Activated naive CD4-positive, alpha-beta T cell (primary cell): ENCODE measurements at regions not wholly inside any gene's neighbourhood (a gene's known extent, or its start where the extent isn't known, plus 50 kb on each side); places are given as distances from the start of the nearest gene placed in this dataset.
"Not testable (repeated sequence)": the region's sequence is repeated elsewhere in the genome, so short reads cannot be mapped to it uniquely, and the experiment has no call there.

Experiments
- DNase-seq, 4 experiments: peaks; one replicate each; lab custom pipeline; 2025; lab: John Stamatoyannopoulos, UW

DNA sequence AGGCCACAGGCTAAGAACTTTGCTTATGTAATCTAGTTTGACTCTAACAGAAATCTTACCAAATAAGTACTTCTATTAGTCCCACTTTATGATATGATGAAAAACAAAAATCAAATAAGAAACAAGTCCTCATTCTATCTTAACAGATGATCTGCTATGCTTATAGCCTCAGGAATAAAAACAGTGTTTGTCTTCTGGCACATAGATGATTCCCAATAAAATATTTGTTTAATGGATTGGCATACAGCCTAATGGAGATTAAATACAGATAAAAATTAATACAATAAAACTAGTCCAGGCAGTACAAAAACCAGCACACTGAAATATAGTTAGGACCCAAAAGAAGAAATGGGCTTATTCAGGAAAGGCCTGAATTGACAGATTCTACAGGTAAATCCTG lies 971.4 kb upstream of the WWC1 start:
- no peak for DNase-seq

DNA sequence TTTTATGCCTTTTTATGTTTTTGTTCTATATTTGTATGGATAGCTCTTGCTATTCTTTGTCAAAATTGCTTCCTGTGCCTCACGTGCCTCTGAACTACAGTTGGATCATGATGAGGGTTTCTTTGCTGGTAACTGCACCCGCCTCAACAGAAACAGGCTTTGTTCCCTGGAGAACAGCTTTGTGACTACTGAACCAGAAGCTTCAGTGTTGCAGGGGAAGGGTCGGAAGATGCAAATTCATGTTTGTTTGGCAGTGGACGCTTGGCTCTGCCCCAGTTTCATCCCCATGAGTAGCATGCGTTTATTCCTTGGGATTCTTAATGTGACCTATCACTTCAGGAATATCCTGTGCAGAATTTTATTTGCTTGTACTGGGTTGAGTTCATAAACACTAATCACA lies 959.1 kb upstream of the WWC1 start:
- DNase-seq = no peak

DNA sequence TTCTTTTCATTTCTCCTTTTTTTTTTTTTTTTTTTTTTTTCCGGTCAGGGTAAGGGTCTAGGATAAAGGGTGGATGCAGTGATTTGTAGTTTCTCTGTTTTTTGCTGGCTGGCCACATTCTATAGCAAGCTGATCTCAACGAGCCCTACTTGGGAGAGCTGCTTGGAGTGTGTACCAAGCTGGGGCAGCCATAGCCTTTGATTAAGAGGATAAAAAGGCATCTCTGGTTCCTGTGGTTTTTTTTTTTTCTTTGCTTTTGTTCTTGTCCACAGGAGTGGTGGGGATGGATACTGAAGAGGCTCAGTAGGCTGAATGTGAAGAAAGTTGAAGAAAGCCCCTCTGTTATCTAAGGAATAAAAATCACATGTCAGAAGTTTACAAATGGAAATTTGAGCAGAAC lies 955.3 kb upstream of the WWC1 start:
- no peak for DNase-seq

DNA sequence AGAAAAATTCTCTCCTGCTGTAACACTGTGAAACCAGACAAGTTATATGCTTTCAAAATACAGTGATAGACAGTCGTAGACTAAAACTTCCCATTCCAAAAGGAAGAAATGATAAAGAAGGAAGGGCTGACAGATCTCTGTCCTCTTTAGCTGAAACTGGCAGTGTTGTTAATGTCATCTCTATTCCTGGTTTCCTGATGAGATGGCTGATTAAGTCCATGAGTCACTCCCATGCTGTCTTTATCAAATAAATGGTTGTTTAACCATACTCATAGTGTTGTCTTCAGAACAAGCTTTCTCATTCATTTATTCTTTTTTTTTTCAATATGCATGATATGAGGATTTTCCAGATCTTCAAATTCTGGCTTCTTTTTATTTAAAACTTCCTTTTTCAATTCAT lies 952.2 kb upstream of the WWC1 start:
- no peak for DNase-seq

DNA sequence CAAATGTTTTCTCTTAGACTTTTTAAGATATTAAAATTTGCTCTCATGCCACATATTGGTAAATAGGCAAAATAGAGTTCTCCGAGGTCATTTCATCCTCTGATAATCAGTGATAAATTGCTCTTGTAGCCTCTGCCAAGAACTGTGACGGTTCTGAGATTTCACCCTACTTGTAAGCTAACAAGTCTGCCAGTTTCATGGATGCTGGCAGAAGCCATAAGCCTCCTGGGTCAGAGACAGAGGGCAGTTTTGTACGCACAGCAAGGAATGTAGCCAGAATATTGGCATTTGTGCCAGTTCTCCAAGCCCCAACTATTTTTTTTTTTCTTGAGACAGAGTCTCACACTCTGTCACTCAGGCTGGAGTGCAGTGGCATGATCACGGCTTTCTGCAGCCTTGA lies 945.0 kb upstream of the WWC1 start:
- DNase-seq = no peak

DNA sequence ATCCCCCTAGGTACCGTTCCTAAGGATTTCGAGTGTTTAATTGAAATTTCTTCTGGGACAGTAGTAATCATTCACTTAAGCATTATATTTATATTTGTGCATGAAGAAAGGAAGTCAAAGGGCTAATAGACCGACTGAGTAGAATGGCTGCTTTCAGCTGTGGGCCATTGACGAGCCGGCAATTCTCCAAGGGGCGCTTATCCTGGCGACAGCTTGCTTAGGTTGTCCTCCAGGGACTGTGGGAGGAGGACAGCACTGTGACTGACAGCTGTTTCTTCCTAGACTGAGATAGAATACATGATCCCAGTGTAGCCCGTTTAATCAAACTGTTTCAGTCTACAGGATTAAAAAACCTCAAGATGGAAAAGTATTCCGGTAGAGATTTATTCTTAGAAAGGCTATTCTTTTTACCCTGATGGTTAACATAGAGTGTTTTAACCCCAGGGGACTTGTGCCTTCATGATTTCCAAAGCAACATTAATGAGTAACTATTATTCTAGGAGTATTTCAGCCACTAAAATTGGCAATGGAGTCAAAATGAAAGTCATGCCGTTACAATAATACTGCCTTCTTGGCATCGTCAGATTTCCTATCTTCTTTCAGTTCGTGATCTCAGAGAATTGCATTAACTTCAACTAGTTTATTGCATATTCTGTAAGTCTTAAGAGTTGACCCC lies 943.1 kb upstream of the WWC1 start:
- DNase-seq = no peak

DNA sequence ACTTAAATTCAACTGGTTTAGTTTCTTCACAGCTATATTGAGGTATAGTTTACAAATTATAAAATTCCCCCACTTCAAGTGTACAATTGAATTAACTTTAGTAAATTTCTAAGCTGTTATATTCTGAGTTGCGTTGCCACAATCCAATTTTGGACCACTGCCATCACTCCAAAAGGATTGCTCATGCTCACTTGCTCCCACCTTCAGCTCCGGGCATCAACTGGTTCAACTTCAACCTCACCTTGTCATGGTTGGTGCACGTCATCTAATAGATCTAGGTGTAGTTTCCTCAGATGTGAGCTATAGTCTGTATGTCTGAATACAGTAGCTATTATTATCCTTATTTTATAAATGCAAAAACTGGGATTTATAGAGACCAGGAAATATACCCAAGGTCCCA lies 942.5 kb upstream of the WWC1 start:
- no peak for DNase-seq

DNA sequence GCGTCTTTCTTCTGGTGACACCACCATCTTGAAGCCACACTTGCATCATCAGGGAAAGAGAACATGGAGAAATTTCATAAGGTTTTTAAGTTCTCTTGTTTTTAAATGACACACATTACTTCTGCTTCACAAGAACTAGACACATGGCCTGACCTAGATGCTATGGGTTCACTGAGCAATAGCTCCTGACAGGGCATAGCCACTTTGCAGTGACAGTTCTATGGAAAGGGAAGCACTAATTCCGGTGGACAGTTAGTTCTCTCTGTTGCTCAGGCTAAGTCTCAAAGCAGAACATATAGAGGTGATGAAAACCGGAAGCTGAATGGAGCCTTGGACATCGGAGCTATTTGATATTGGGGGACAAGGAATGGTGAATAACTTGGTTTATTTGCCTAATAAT lies 940.1 kb upstream of the WWC1 start:
- no peak for DNase-seq

DNA sequence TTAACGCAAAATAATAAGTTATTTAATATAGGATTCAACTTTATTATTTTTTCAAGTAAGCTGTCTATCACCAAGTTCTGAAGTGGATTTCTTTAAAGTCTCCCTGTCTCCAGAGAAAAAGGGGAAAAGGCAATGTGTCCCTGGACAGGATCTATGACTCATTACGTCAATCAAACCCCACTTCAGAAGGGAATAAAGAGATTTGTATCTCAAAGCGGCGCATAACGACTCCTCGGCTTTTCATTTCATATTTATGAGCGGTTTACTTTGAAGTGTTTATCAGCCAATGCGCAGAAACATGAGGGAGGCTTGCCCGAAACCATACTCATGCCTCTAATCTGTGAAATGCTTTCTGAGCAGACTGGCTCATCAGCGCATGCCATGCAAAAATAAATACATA lies 938.6 kb upstream of the WWC1 start:
- DNase-seq = no peak

DNA sequence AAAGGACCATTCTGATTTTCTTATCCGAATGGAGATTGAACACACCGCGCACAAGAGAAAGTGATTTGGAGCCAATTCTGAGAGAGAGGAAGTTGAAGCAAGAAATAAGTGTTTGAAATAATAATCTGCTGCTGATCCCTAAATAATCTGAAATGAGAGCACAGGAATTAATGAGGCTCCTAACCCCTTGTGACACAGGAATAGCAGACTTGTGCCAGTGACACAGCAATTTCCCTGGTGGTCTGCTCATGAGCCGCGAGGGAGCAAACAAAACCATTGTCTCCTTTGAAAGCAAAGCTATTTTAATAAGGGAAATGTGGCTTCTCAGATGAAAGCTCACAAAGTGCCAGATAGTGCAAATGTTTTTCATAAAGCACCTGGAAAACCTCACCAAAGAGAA lies 936.1 kb upstream of the WWC1 start:
- no peak for DNase-seq

DNA sequence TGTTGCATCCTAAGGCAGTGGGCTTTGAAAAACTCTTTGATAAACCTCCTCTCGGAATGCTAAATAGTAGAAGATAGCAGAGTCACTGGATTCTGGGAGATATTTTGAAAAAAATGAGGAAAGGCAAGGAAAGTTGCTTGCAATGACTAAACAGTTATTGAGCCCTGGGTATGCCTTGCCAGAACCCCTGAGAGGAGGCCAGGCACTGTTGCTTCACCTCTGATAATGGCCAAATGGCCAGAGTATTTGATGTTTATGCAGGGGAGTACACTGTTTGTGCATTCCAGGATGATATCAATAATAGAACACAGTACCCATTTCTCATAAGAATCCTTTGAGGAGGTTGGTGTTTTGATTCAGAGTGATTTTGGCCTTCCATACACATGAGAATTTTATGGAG lies 935.1 kb upstream of the WWC1 start:
- DNase-seq = no peak

DNA sequence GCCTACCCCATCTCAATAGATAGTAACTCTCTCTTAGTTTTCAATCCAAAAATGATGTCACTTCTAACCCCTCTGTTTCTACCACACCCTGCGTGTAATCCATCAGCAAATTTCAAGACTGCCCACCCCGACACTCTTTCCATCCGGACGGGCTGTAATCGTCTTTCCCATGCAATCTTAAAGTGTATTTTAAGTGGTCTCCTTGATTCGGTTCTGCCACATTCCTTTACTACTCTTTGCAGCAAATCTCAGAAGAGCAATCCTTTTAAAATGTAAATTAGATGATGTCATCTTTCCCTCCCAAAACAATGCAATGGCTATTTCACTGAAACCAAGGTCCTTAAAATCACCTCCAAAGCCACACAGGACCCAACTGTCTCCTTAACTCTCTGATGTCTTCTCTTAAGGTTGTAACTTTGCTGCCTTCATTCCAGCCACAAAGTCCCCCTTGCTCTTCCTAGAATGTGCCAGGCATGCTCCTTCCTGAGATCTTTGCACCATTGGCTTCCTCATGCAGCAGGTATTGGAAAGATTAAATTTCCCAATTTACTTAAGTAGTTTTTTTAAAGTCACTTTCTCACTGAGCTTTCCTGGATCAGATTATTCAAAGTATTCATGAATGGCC lies 932.5 kb upstream of the WWC1 start:
- DNase-seq = no peak

DNA sequence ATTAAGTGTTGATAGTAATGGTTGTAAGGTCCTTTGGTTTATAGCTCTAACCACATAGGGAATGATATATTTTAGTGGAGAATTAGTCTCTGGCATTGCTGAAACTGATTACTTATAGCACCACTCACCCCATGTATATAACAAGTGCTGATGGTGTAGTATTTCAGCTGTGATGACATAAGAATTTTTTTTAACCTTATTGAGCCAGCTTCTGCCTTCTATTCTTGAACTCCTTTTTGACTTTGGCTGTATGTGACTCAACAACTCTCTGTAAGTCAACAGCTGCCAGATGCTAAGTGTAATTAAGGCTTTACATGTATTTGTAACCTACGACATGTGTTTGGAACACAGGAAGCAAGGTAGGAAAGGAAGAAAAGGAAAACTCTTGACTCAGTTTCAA lies 929.6 kb upstream of the WWC1 start:
- no peak for DNase-seq

DNA sequence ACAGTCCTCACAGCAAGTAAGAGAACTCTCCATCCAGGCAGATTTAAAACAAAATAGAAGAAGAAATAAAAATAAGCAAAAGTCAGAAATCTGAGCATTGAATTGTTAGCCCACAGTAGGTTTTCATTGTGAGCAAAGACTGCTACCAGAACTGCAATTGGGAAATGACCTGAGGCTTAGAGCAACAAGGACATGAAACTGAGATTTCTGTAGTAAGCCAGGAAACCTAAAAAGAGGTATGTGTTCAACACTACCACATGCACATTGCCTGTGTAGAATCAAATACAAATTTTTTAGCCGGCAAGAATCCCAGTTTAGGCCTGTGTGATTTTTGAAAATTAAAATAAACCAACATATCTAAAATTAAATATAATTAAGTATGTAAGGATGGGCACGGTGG lies 928.4 kb upstream of the WWC1 start:
- no peak for DNase-seq

DNA sequence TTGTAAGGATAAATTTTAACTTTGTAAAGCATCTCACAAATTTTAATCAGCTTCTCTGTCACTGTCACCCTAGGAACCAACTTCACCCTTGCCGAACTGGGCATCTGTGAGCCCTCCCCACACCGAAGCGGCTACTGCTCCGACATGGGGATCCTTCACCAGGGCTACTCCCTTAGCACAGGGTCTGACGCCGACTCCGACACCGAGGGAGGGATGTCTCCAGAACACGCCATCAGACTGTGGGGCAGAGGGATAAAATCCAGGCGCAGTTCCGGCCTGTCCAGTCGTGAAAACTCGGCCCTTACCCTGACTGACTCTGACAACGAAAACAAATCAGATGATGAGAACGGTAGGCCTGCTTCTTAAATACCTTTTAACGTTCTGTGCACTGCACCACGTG lies 916.3 kb upstream of the WWC1 start:
- DNase-seq = no peak

DNA sequence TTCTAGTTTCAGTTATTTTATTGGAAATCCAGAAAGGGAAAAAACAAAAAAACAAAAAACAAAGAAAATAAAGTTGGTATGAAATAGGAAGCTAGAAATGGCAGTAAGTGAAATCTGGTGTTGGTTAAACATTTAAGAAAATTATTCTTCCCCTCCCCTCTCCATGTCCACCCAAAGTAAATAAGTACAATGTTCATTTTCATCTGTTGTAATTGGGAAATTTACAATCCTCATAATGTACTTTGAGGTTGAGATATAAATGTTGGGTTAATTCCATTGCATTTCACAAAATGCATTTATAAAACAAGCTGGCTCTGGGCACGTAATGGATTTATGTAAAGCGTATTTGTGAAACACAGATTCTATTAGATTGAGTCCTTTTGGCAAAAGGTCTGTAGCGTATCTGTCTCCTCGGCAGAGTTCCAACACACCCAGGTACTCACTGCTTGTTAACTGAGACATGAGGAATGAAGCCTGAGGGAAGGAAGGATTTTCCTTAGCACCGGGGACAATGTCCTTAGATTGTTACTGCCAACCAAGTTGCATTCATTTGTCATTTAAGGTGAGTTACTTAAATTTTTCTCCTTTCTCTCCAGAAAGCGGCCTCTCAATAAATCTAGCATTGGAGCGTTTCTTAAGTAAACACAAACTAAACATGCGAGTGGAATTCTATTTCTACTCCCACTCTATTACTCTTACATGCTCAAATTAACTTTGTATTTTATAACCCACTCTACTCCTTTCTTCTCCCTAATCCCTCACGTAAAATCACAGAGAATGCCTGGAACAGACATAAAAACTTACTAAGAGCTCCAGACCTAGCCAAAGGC lies 912.3 kb upstream of the WWC1 start:
- DNase-seq = no peak

DNA sequence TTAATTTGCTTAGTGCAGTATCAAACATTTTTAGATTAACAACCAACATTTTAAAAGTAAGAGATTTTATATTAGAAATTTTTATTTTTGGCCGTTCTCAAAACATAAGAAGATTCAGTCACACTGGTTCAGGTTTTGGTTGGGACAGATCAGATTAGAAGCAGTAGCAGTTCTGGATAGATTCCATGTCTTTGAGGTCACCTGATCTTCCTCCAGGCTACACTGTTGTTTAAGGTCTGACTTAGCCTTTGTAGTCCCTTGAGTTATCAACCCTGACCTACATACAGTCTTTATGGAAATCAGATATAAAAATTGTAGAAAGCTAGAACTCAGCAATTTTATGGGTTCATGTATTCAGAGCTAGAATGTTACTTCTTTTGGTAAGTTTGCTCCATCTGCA lies 910.0 kb upstream of the WWC1 start:
- DNase-seq = no peak

DNA sequence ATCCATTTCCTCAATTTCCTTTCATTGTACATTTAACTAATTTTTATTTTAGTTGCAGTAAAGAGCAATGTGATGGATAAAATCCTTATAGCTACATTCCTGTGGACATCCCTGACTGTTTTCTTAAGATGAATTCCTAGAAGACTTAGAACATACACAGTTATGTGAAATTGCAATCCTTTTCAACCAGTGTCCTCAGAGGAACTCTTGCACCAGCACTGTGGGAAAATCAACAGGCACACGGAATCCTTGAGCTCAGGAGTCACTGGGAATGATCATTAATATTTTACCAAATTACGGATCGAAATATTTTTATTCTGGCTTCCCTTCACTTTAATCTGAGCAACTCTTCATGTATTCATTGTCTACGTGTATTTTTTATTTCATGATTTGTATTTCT lies 901.9 kb upstream of the WWC1 start:
- no peak for DNase-seq

DNA sequence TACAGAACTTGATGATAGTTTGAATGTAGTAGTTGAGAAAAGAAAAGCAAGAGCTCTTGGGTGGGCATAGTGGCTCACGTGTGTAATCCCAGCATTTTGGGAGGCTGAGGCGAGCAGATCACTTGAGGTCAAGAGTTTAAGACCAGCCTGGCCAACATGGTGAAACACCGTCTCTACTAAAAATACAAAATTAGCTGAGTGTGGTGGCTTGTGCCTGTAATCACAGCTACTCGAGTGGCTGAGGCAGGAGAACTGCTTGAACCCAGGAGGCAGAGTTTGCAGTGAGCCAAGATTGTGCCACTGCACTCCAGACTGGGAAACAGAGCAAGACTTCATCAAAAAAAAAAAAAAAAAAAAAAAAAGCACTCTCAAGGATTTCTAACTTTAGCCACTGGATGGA lies 900.2 kb upstream of the WWC1 start:
- DNase-seq = not testable (repeated sequence)

DNA sequence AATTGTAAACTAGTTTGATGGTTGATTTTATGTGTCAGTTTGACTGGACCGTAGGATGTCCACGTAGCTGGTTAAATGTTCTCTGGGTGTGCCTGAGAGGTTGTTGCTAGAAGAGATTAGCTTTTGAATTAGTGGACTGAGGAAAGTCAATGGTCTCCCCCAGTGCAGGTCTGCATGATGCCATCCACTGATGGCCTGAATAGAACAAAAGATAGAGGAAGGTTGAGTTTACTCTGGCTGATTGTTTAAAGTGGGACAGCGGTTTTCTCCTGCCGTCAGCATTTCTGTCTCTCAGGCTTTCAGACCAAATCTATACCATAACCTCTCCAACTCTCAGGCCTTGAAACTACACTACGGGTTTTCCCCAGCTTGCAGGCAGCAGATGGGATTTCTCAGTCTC lies 899.2 kb upstream of the WWC1 start:
- no peak for DNase-seq

DNA sequence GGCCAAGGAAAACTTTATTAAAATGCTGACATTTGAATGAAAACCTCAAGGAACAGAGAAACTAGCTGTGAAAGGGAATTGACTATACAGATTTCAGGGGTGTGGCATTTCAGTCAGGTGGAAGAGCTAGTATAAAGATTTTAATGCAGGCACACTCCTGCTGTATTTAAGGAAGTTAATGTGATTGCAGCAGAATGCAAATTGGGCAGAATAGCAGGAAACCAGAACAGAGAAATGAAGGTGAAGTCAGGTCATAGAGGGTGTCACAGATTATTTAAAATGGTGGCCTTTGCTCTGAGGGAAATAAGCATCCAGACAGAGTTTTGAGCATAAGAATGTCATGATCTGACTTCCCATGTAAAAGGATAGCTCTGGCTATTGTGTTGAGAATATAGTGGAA lies 898.1 kb upstream of the WWC1 start:
- no peak for DNase-seq

DNA sequence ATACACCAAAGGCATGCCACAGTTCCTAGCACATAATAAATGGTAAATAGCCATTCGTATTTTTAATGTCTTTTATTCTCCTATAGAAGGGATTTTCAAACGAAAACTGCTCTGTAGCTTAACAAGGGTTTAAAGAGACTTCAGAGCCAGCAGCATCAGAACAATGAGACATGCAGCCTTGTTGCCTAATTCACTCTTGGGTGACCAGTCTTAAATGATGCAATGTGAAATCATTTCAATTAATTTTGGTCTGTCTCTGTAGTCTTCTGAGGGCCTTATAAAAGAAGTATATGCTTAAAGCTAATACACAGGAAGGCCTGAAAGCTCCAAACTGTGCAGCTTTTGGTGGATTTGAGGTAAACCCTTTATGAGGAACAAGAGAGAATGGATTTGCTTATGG lies 888.8 kb upstream of the WWC1 start:
- DNase-seq = no peak

DNA sequence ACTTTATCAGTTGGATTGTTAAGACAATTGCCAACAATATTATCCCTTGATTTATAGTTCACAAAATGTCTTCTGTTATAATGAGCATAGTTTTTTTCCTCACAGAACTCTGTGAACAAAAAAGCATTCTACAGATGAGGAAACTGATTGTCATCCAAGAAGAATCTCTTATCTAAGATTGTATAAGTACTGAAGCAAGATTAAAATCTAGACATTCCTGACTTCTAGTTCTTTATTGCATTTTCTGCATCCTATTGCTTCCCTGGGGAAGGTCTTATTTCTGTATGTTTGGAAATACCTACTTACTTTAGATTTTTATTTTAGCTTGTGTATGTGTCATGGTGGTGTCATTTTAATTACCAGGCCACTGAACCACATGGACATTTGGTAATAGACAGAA lies 884.9 kb upstream of the WWC1 start:
- DNase-seq = no peak

DNA sequence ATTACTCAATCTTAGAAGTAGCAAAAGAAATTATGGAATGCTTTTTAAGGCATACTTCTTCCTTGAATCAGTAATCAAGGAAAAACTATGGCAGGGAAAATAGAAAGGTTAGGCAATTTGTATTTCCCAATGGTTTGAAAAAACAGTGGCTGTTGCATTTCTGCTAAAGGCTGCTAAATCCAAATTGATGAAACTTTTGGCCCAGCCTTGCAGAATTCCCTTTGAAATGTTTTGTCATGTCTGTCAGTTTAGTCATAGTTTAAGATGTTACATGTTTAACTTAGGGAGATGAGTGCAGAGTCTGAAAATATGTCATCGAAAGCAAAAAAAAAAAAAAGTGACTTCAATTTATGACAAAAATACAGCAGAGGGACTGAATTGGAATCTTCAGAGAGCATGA lies 878.9 kb upstream of the WWC1 start:
- no peak for DNase-seq
